Suprapubic skin (tissue), 4 donors: ENCODE measurements at regions not wholly inside any gene's neighbourhood (a gene's known extent, or its start where the extent isn't known, plus 50 kb on each side); places are given as distances from the start of the nearest gene placed in this dataset.

Experiments
- DNase-seq, 2 donors: peaks; one replicate each; pipeline ENCODE4 v3.0.0-alpha.2; 2019; ENCODE audit warnings: low spot score in 2 of 2
- H3K27ac ChIP-seq: fragments of 200-600 bp; sonication (generic); one replicate; pipeline ENCODE4 v1.5.1; 2019
- H3K27me3 ChIP-seq: fragments of 200-600 bp; sonication (generic); one replicate; pipeline ENCODE4 v1.5.1; 2019
- H3K36me3 ChIP-seq: fragments of 200-600 bp; sonication (generic); one replicate; pipeline ENCODE4 v1.5.1; 2019
- H3K4me1 ChIP-seq: fragments of 200-600 bp; sonication (generic); one replicate; pipeline ENCODE4 v1.5.1; 2019
- H3K4me3 ChIP-seq: fragments of 200-600 bp; sonication (generic); one replicate; pipeline ENCODE4 v1.5.1; 2019; ENCODE audit warnings: mild to moderate bottlenecking
- H3K9me3 ChIP-seq: fragments of 200-600 bp; sonication (generic); one replicate; pipeline ENCODE4 v1.5.1; 2019
- CTCF ChIP-seq, 2 donors: fragments of 200-600 bp in 1 of 2; fragments of 450-650 bp in 1 of 2; sonication (generic) in 1 of 2; IDR thresholded peaks; one replicate each; pipeline ENCODE4 v1.5.1; 2016 to 2019; ENCODE audit warnings: antibody characterized with exemption in 2 of 2, mild to moderate bottlenecking in 1 of 2, moderate library complexity in 1 of 2
- EP300 ChIP-seq: sonication (generic); formaldehyde crosslinking; IDR thresholded peaks from one replicate; pipeline ENCODE4 v1.6.1; 2017; ENCODE audit warnings: antibody characterized with exemption
- POLR2A ChIP-seq, 2 donors: fragments of 450-650 bp; IDR thresholded peaks; one replicate each; pipeline ENCODE4 v1.6.1; 2017; ENCODE audit warnings: antibody characterized with exemption in 2 of 2, mild to moderate bottlenecking in 2 of 2, moderate library complexity in 2 of 2
- POLR2AphosphoS5 ChIP-seq, 3 donors: sonication (generic); formaldehyde crosslinking; IDR thresholded peaks; one replicate each; pipeline ENCODE4 v1.6.1; 2017; ENCODE audit warnings: antibody characterized with exemption in 3 of 3
- WGBS: methylation state at CpG from one replicate; pipeline ENCODE4 v1.1.5; 2018; 5-methylcytosine and 5-hydroxymethylcytosine counted together

- TF ChIP-seq POLR2A (IDR thresholded peaks at IDR 0.05) = no peak
- no peak for TF ChIP-seq EP300
- TF ChIP-seq CTCF (IDR thresholded peaks at IDR 0.05) = no peak
- no peak for TF ChIP-seq POLR2AphosphoS5 (IDR thresholded peaks at IDR 0.05)
- Histone ChIP-seq H3K9me3 (no peaks in the 10 kb centered on the region), H3K36me3 (no peaks in the 10 kb centered on the region), H3K4me3 (no peak overlapping the region), H3K27ac (no peak overlapping the region), H3K4me1 (no peaks in the 10 kb centered on the region), H3K27me3 (no peaks in the 10 kb centered on the region)
- WGBS = 74% methylated on average over 5 of the region's 5 CpGs
- no peak for DNase-seq
Measured at GRCh38 chr13:109425821-109426689, 360.3 kb downstream of the IRS2 start.

DNA sequence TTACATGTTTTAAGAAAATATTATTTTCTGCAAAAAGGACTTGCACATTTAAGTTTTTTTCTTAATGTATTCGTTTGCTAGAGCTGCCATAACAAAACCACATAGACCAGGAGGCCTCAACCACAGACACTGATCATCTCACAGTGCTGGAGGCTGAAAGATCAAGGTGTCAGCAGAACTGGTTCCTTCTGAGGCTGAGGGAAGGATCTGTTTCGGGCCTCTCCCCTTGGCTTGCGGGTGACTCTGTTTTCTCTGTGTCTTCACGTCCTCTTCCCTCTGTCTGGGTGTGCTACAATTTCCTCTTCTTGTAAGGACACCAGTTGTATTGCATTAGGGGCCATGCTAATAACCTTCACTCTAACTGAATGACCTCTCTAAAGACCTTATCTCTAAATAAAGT, 364.2 kb downstream of the IRS2 start:
- no peaks in the 10 kb centered on the region for H3K4me1 ChIP-seq
- TF ChIP-seq EP300 = no peak
- no peak for TF ChIP-seq CTCF (IDR thresholded peaks at IDR 0.05)
- no peaks in the 10 kb centered on the region for H3K27me3 ChIP-seq
- H3K4me3 ChIP-seq = no peak overlapping the region
- no peaks in the 10 kb centered on the region for H3K36me3 ChIP-seq
- no peak for DNase-seq
- no peaks in the 10 kb centered on the region for H3K9me3 ChIP-seq
- WGBS = 66% methylated on average over 4 of the region's 4 CpGs
- H3K27ac ChIP-seq = no peak overlapping the region

DNA sequence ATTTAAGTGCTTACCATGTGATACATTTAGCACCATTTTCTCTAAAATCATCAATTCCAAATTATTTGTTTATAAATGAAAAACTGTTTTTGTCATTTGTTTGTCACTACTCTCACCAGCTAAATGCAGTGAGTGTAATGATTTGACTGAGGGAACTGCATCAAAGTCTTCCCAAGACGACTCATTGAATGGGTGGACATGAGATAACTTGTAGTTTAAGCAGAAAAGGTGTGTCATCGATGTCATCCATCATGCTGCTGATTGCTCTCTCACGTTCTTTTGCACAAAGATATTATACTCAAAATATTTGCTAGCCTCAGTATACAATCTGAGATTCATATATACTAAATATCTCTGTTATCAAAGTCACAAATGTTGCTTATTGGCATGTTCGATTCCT, 366.5 kb downstream of the IRS2 start:
- Histone ChIP-seq H3K27ac (no peak overlapping the region), H3K36me3 (no peaks in the 10 kb centered on the region), H3K27me3 (no peaks in the 10 kb centered on the region), H3K4me1 (no peaks in the 10 kb centered on the region), H3K4me3 (no peak overlapping the region), H3K9me3 (no peaks in the 10 kb centered on the region)
- WGBS = 72% methylated on average over 4 of the region's 4 CpGs
- TF ChIP-seq EP300 (no peak), POLR2A (IDR thresholded peaks at IDR 0.05) (no peak)
- DNase-seq = no peak

DNA sequence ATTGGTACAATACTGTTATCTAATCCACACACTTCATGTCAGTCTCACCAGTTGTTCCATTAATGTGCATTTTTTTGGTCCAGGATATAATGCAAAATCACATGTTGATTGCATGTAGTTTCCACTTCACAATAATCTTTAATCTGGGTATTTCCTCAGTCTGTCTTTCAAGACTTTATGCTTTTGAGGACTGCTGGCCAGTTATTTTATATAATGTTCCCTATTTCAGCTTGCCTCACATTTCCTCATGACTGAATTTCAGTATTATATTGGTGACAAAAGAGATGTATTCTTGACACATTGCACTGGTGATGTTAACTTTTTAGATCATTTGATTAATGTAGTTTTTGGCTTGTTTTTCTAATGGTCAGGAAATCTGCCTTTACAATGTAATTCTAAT, 368.3 kb downstream of the IRS2 start:
- TF ChIP-seq POLR2A (IDR thresholded peaks at IDR 0.05) (no peak), CTCF (IDR thresholded peaks at IDR 0.05) (no peak), POLR2AphosphoS5 (IDR thresholded peaks at IDR 0.05) (no peak), EP300 (no peak)
- no peaks in the 10 kb centered on the region for H3K9me3 ChIP-seq
- no peak overlapping the region for H3K4me3 ChIP-seq
- H3K27me3 ChIP-seq = no peaks in the 10 kb centered on the region
- no peak for DNase-seq
- H3K4me1 ChIP-seq = no peaks in the 10 kb centered on the region
- no peak overlapping the region for H3K27ac ChIP-seq
- no peaks in the 10 kb centered on the region for H3K36me3 ChIP-seq

GRCh38 chr13:109416001-109416400, 370.4 kb downstream of the IRS2 start:
- Histone ChIP-seq H3K36me3 (no peaks in the 10 kb centered on the region), H3K27me3 (no peaks in the 10 kb centered on the region), H3K4me1 (no peaks in the 10 kb centered on the region), H3K9me3 (no peaks in the 10 kb centered on the region), H3K4me3 (no peak overlapping the region), H3K27ac (no peak overlapping the region)
- 81% methylated on average over 12 of the region's 12 CpGs for WGBS
- no peak for DNase-seq
- no peak for TF ChIP-seq POLR2A (IDR thresholded peaks at IDR 0.05)
- no peak for TF ChIP-seq EP300
- no peak for TF ChIP-seq CTCF (IDR thresholded peaks at IDR 0.05)
- no peak for TF ChIP-seq POLR2AphosphoS5 (IDR thresholded peaks at IDR 0.05)

- Histone ChIP-seq H3K9me3 (no peaks in the 10 kb centered on the region), H3K27me3 (no peaks in the 10 kb centered on the region), H3K4me3 (no peak overlapping the region), H3K27ac (no peak overlapping the region), H3K4me1 (no peaks in the 10 kb centered on the region), H3K36me3 (no peaks in the 10 kb centered on the region)
- no peak for DNase-seq
- TF ChIP-seq POLR2AphosphoS5 (IDR thresholded peaks at IDR 0.05) (no peak), CTCF (IDR thresholded peaks at IDR 0.05) (no peak), EP300 (no peak), POLR2A (IDR thresholded peaks at IDR 0.05) (no peak)
- WGBS = 75% methylated on average over 4 of the region's 4 CpGs
Measured at GRCh38 chr13:109415057-109415456, 371.3 kb downstream of the IRS2 start.
